IMR-90 (cell line): ENCODE measurements at regions not wholly inside any gene's neighbourhood (a gene's known extent, or its start where the extent isn't known, plus 50 kb on each side); places are given as distances from the start of the nearest gene placed in this dataset.

Experiments used
- ATAC-seq: fragments of 200-7000 bp; cut with Tn5 transposase; 2 replicates; pipeline ENCODE4 v1.9.1; 2020; ENCODE audit warnings: low read depth, mild to moderate bottlenecking, moderate library complexity
- BruUV-seq: library from RNA; stranded (reverse); fragments of 400-500 nt; replicated peaks from 2 replicates; lab custom pipeline; 2021; lab: Mats Ljungman, UMichigan
- CTCF ChIA-PET: fragments of 300-600 bp; formaldehyde crosslinking; extraction: SDS; loops from one replicate; lab custom pipeline; 2021; ENCODE audit warnings: antibody characterized with exemption; lab: Yijun Ruan, JAX
- POLR2A ChIA-PET: fragments of 300-600 bp; sonication (Branson Sonifier 250); formaldehyde crosslinking; loops from one replicate; lab custom pipeline; 2022; ENCODE audit warnings: antibody characterized with exemption; ENCODE audit not compliant: unreplicated experiment; lab: Charles Lee
- DNase-seq: peaks from one replicate; pipeline ENCODE4 v3.0.0; 2013
- H2AFZ ChIP-seq: replicated peaks from 2 replicates; pipeline ENCODE3; 2013; ENCODE audit warnings: low read length, mild to moderate bottlenecking; ENCODE audit not compliant: poor library complexity
- H2AK5ac ChIP-seq: 2 replicates; pipeline ENCODE4 v1.6.1; 2013; ENCODE audit warnings: low read depth, low read length, inconsistent platforms
- H2AK9ac ChIP-seq: replicated peaks from 2 replicates; pipeline ENCODE3; 2013; ENCODE audit warnings: mild to moderate bottlenecking, low read depth, low read length, moderate library complexity; ENCODE audit not compliant: poor library complexity
- H2BK120ac ChIP-seq: 2 replicates; pipeline ENCODE4 v1.6.1; 2013; ENCODE audit warnings: low read depth, low read length, inconsistent platforms
- H2BK15ac ChIP-seq: 3 replicates; pipeline ENCODE4 v1.6.1; 2013; ENCODE audit warnings: low read depth, low read length, inconsistent platforms
- H2BK20ac ChIP-seq: 2 replicates; pipeline ENCODE4 v1.6.1; 2013; ENCODE audit warnings: low read depth, mild to moderate bottlenecking, inconsistent platforms, low read length, moderate library complexity
- H2BK5ac ChIP-seq: 2 replicates; pipeline ENCODE4 v1.6.1; 2013; ENCODE audit warnings: mild to moderate bottlenecking, low read depth, low read length, inconsistent platforms; ENCODE audit not compliant: poor library complexity, severe bottlenecking
- H3K14ac ChIP-seq: replicated peaks from 2 replicates; pipeline ENCODE4 v1.6.1; 2013; ENCODE audit warnings: low read depth, low read length, inconsistent platforms
- H3K18ac ChIP-seq: 2 replicates; pipeline ENCODE4 v1.6.1; 2013; ENCODE audit warnings: low read depth, low read length, control low read depth
- H3K23ac ChIP-seq: 2 replicates; pipeline ENCODE4 v1.6.1; 2013; ENCODE audit warnings: low read depth, low read length, inconsistent platforms
- H3K27ac ChIP-seq: 2 replicates; pipeline ENCODE4 v1.5.1; 2013; ENCODE audit warnings: mild to moderate bottlenecking, control low read depth, low read length; ENCODE audit not compliant: insufficient read depth
- H3K27me3 ChIP-seq: 2 replicates; pipeline ENCODE4 v1.6.1; 2013; ENCODE audit warnings: low read length; ENCODE audit not compliant: control insufficient read depth, insufficient read depth
- H3K36me3 ChIP-seq: 2 replicates; pipeline ENCODE4 v1.6.1; 2013; ENCODE audit warnings: low read length, mixed read lengths; ENCODE audit not compliant: control insufficient read depth, insufficient read depth
- H3K4ac ChIP-seq: 2 replicates; pipeline ENCODE4 v1.6.1; 2013; ENCODE audit warnings: low read depth, low read length, inconsistent platforms
- H3K4me1 ChIP-seq: 2 replicates; pipeline ENCODE4 v1.6.1; 2013; ENCODE audit warnings: low read length, mixed read lengths; ENCODE audit not compliant: control insufficient read depth, insufficient read depth
- H3K4me2 ChIP-seq: 2 replicates; pipeline ENCODE4 v1.6.1; 2013; ENCODE audit warnings: low read depth, mild to moderate bottlenecking, control low read depth, low read length, moderate library complexity
- H3K4me3 ChIP-seq: 2 replicates; pipeline ENCODE4 v1.5.1; 2013; ENCODE audit warnings: low read depth, mild to moderate bottlenecking, control low read depth, low read length, moderate library complexity; ENCODE audit not compliant: insufficient read depth
- H3K56ac ChIP-seq: 2 replicates; pipeline ENCODE4 v1.6.1; 2013; ENCODE audit warnings: low read length, inconsistent platforms; ENCODE audit not compliant: insufficient read depth; ENCODE audit errors: extremely low read depth
- H3K79me1 ChIP-seq, 2 experiments: 2 replicates each; pipeline ENCODE4 v1.6.1; 2013; ENCODE audit warnings: low read length in 2 of 2, inconsistent platforms in 1 of 2, low read depth in 1 of 2
- H3K9ac ChIP-seq: 2 replicates; pipeline ENCODE4 v1.6.1; 2013; ENCODE audit warnings: low read depth, low read length, control low read depth
- H3K9me1 ChIP-seq: 2 replicates; pipeline ENCODE4 v1.6.1; 2013; ENCODE audit warnings: low read length, inconsistent platforms; ENCODE audit not compliant: insufficient read depth
- H3K9me3 ChIP-seq: 2 replicates; pipeline ENCODE4 v1.6.1; 2013; ENCODE audit warnings: low read length; ENCODE audit not compliant: control insufficient read depth, insufficient read depth
- H4K20me1 ChIP-seq: 2 replicates; pipeline ENCODE4 v1.6.1; 2013; ENCODE audit warnings: low read length, inconsistent platforms; ENCODE audit not compliant: insufficient read depth
- H4K5ac ChIP-seq: 2 replicates; pipeline ENCODE4 v1.6.1; 2013; ENCODE audit warnings: mild to moderate bottlenecking, low read depth, low read length, control low read depth
- H4K8ac ChIP-seq, 2 experiments: 2 replicates each; pipeline ENCODE4 v1.6.1; 2013; ENCODE audit warnings: low read depth in 2 of 2, low read length in 2 of 2, control low read depth in 1 of 2, inconsistent platforms in 1 of 2
- H4K91ac ChIP-seq: 2 replicates; pipeline ENCODE4 v1.6.1; 2013; ENCODE audit warnings: low read depth, low read length, inconsistent platforms; ENCODE audit not compliant: insufficient read depth
- BHLHE40 ChIP-seq: fragments of 150-350 bp; IDR thresholded peaks from 2 replicates; pipeline ENCODE4 v1.6.1; 2016; ENCODE audit warnings: mild to moderate bottlenecking, low read depth, low read length
- CEBPB ChIP-seq: IDR thresholded peaks from 2 replicates; pipeline ENCODE4 v1.6.1; 2012; ENCODE audit warnings: low read depth, low read length, improper control_type of control experiment
- CHD1 ChIP-seq: IDR thresholded peaks from 2 replicates; pipeline ENCODE4 v1.6.1; 2012; ENCODE audit warnings: low read depth, low read length, improper control_type of control experiment
- FOS ChIP-seq: fragments of 150-350 bp; IDR thresholded peaks from 2 replicates; pipeline ENCODE4 v1.6.1; 2016; ENCODE audit warnings: low read depth, low read length
- MAFK ChIP-seq: IDR thresholded peaks from 2 replicates; pipeline ENCODE4 v1.6.1; 2012; ENCODE audit warnings: low read depth, low read length, improper control_type of control experiment
- MAZ ChIP-seq: IDR thresholded peaks from 2 replicates; pipeline ENCODE4 v1.6.1; 2012; ENCODE audit warnings: low read depth, mild to moderate bottlenecking, low read length, improper control_type of control experiment, moderate library complexity, borderline replicate concordance
- MXI1 ChIP-seq: IDR thresholded peaks from 2 replicates; pipeline ENCODE4 v1.6.1; 2012; ENCODE audit warnings: low read depth, mild to moderate bottlenecking, low read length, moderate library complexity, borderline replicate concordance
- NFE2L2 ChIP-seq: fragments of 150-350 bp; IDR thresholded peaks from 2 replicates; pipeline ENCODE4 v1.6.1; 2016; ENCODE audit warnings: low read depth, mild to moderate bottlenecking, low read length
- POLR2A ChIP-seq: IDR thresholded peaks from 2 replicates; pipeline ENCODE4 v1.6.1; 2012; ENCODE audit warnings: mild to moderate bottlenecking, low read depth, low read length
- RAD21 ChIP-seq: IDR thresholded peaks from 2 replicates; pipeline ENCODE4 v1.6.1; 2012; ENCODE audit warnings: low read length, improper control_type of control experiment
- RCOR1 ChIP-seq: IDR thresholded peaks from 2 replicates; pipeline ENCODE4 v1.6.1; 2012; ENCODE audit warnings: mild to moderate bottlenecking, low read length, improper control_type of control experiment; ENCODE audit not compliant: insufficient replicate concordance
- RFX5 ChIP-seq: IDR thresholded peaks from 2 replicates; pipeline ENCODE4 v1.8.0; 2012; ENCODE audit warnings: low read depth, mild to moderate bottlenecking, low read length, moderate library complexity
- SMC3 ChIP-seq: fragments of 150-350 bp; IDR thresholded peaks from 2 replicates; pipeline ENCODE4 v1.6.1; 2016; ENCODE audit warnings: low read depth, mild to moderate bottlenecking, antibody characterized with exemption, low read length, moderate library complexity
- WGBS, 2 experiments: methylation state at CpG; one replicate each; pipeline versions ENCODE4 v1.1.5 to v1.1.7; 2013; ENCODE audit warnings: missing lambda C conversion rate in 2 of 2; ENCODE audit not compliant: insufficient read length in 1 of 2; ENCODE audit errors: extremely low coverage in 2 of 2; 5-methylcytosine and 5-hydroxymethylcytosine counted together
- dilution Hi-C: fragments of 300-500 bp; cut with HindIII; formaldehyde crosslinking; loops from one replicate; pipeline ENCODE4 v1.14.3; 2018; ENCODE audit warnings: low sequenced_read_pairs; ENCODE audit not compliant: unreplicated experiment
- in situ Hi-C: fragments of 300-500 bp; cut with MboI; formaldehyde crosslinking; loops from 3 replicates; pipeline ENCODE4 v1.14.3; 2019; ENCODE audit warnings: low sequenced_read_pairs, inconsistent platforms, mixed read lengths
- intact Hi-C: fragments of 100-400 bp; cut with micrococcal nuclease; formaldehyde crosslinking; loops from 2 replicates; pipeline ENCODE4 v1.10.0; 2022
- TF ChIP-seq, protein P1 (sequence below): conservative IDR thresholded peaks from 2 replicates; pipeline ENCODE4 v1.5.1; 2012; ENCODE audit warnings: mild to moderate bottlenecking, low read depth, low read length, improper control_type of control experiment
- TF ChIP-seq, protein P2 (sequence below): fragments of 150-350 bp; IDR thresholded peaks from 2 replicates; pipeline ENCODE4 v1.6.1; 2017; ENCODE audit warnings: mild to moderate bottlenecking, antibody characterized with exemption, low read length, low read depth
- TF ChIP-seq, protein P3 (sequence below): fragments of 150-350 bp; IDR thresholded peaks from 2 replicates; pipeline ENCODE4 v1.6.1; 2016; ENCODE audit warnings: low read depth, mild to moderate bottlenecking, low read length, moderate library complexity, borderline replicate concordance

DNA sequence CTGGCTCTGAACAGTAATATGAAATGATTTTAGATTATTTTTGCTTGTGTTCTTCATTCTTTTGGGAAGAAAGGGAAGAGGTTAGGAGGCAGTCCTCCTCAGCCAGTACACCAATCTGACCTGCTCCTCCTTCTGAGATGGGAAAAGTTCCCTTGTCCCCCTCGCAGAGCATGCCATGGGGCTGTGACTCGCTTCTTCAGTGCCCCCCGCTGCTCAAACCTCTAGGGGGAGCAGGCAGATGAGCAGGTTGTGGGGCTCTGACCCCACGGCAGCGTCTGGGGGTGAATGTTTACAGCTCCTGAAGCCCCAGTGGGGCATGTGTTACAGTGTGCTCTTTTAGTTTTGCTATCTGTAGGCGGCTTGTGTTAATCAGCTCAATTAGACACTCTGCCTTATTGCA, 50.9 kb upstream of the KLF9 start:
- dilution Hi-C loops (no loop called here), in situ Hi-C loops (no loop called here), intact Hi-C loops (no loop called here)
- H3K9me1 ChIP-seq: peaks cover 13% of the 10 kb centered on the region
- no peak for DNase-seq
- H3K14ac ChIP-seq: no peak overlapping the region
- H3K4ac ChIP-seq: no peak overlapping the region; the same call in 1 of the 2 replicates
- no peak overlapping the region for H3K56ac ChIP-seq
- H4K20me1 ChIP-seq: no peaks in the 10 kb centered on the region
- H3K9me3 ChIP-seq: no peaks in the 10 kb centered on the region
- H3K18ac ChIP-seq: no peak overlapping the region
- no peak overlapping the region for H2BK120ac ChIP-seq
- TF ChIP-seq MAZ (no peak), MAFK (no peak), NFE2L2 (no peak), CHD1 (no peak), RFX5 (no peak), RAD21 (no peak), BHLHE40 (no peak), CEBPB (no peak), POLR2A (no peak), RCOR1 (no peak), FOS (no peak), MXI1 (no peak), SMC3 (no peak)
- TF ChIP-seq, protein P1, sequence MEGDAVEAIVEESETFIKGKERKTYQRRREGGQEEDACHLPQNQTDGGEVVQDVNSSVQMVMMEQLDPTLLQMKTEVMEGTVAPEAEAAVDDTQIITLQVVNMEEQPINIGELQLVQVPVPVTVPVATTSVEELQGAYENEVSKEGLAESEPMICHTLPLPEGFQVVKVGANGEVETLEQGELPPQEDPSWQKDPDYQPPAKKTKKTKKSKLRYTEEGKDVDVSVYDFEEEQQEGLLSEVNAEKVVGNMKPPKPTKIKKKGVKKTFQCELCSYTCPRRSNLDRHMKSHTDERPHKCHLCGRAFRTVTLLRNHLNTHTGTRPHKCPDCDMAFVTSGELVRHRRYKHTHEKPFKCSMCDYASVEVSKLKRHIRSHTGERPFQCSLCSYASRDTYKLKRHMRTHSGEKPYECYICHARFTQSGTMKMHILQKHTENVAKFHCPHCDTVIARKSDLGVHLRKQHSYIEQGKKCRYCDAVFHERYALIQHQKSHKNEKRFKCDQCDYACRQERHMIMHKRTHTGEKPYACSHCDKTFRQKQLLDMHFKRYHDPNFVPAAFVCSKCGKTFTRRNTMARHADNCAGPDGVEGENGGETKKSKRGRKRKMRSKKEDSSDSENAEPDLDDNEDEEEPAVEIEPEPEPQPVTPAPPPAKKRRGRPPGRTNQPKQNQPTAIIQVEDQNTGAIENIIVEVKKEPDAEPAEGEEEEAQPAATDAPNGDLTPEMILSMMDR: no peak
- TF ChIP-seq, protein P2, sequence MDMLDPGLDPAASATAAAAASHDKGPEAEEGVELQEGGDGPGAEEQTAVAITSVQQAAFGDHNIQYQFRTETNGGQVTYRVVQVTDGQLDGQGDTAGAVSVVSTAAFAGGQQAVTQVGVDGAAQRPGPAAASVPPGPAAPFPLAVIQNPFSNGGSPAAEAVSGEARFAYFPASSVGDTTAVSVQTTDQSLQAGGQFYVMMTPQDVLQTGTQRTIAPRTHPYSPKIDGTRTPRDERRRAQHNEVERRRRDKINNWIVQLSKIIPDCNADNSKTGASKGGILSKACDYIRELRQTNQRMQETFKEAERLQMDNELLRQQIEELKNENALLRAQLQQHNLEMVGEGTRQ: no peak
- TF ChIP-seq, protein P3, sequence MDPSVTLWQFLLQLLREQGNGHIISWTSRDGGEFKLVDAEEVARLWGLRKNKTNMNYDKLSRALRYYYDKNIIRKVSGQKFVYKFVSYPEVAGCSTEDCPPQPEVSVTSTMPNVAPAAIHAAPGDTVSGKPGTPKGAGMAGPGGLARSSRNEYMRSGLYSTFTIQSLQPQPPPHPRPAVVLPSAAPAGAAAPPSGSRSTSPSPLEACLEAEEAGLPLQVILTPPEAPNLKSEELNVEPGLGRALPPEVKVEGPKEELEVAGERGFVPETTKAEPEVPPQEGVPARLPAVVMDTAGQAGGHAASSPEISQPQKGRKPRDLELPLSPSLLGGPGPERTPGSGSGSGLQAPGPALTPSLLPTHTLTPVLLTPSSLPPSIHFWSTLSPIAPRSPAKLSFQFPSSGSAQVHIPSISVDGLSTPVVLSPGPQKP: no peak
- no peak overlapping the region for H4K8ac ChIP-seq
- H3K23ac ChIP-seq: no peak overlapping the region
- no peaks in the 10 kb centered on the region for H3K36me3 ChIP-seq
- H3K4me3 ChIP-seq: no peak overlapping the region
- no peak overlapping the region for H2BK5ac ChIP-seq
- H3K79me1 ChIP-seq: no peaks in the 10 kb centered on the region
- H3K9ac ChIP-seq: no peak overlapping the region
- H2AK9ac ChIP-seq: no peak overlapping the region
- no TSS peak for BruUV-seq
- no peak overlapping the region for H2AK5ac ChIP-seq
- 62% methylated on average over 3 of the region's 6 CpGs; no CpG with 5 or more reads in 1 of the 2 experiments for WGBS, 2 experiments
- ChIA-PET POLR2A (no interaction called here), CTCF (no interaction called here)
- ATAC-seq: no peak
- H2AFZ ChIP-seq: no peak overlapping the region
- H3K27ac ChIP-seq: no peak overlapping the region
- no peak overlapping the region for H4K5ac ChIP-seq
- no peak overlapping the region for H4K91ac ChIP-seq
- H2BK20ac ChIP-seq: no peak overlapping the region
- H3K4me1 ChIP-seq: peaks cover 6% of the 10 kb centered on the region
- H3K27me3 ChIP-seq: no peaks in the 10 kb centered on the region
- H3K4me2 ChIP-seq: no peak overlapping the region
- H2BK15ac ChIP-seq: no peak overlapping the region
